Keratinocyte (primary cell): ENCODE measurements at regions not wholly inside any gene's neighbourhood (a gene's known extent, or its start where the extent isn't known, plus 50 kb on each side); places are given as distances from the start of the nearest gene placed in this dataset.

Source experiments
- DNase-seq: peaks from one replicate; pipeline ENCODE4 v3.0.0-alpha.2; 2011; ENCODE audit warnings: low read depth, missing footprints, low spot score
- FAIRE-seq: peaks from 2 replicates; lab custom pipeline; 2011; peaks lifted over from hg19 to GRCh38; lab: Jason Lieb, UNC
- H2AFZ ChIP-seq: 2 replicates; pipeline ENCODE4 v1.6.0; 2012; ENCODE audit warnings: low read length, control low read depth, inconsistent platforms; ENCODE audit not compliant: control insufficient read depth
- H3K27ac ChIP-seq: 2 replicates; pipeline ENCODE4 v1.5.1; 2011; ENCODE audit warnings: low read length; ENCODE audit not compliant: control insufficient read depth, insufficient read depth
- H3K27me3 ChIP-seq: 3 replicates; pipeline ENCODE4 v1.6.0; 2011; ENCODE audit warnings: low read length; ENCODE audit not compliant: control insufficient read depth, insufficient read depth; ENCODE audit errors: extremely low read depth
- H3K36me3 ChIP-seq, 2 experiments: 2 replicates in 1 of 2; 3 replicates in 1 of 2; pipeline ENCODE4 v1.5.1; 2011; ENCODE audit warnings: low read length in 2 of 2, mild to moderate bottlenecking in 1 of 2; ENCODE audit not compliant: control insufficient read depth in 2 of 2, insufficient read depth in 2 of 2; ENCODE audit errors: extremely low read depth in 1 of 2
- H3K4me1 ChIP-seq: 3 replicates; pipeline ENCODE4 v1.5.1; 2011; ENCODE audit warnings: low read length; ENCODE audit not compliant: control insufficient read depth, insufficient read depth; ENCODE audit errors: extremely low read depth
- H3K4me2 ChIP-seq: 3 replicates; pipeline ENCODE4 v1.6.0; 2011; ENCODE audit warnings: low read depth, low read length; ENCODE audit not compliant: control insufficient read depth, insufficient read depth; ENCODE audit errors: extremely low read depth
- H3K4me3 ChIP-seq, 3 experiments: fragments of 200-600 bp in 1 of 3; sonication (generic) in 1 of 3; 2 replicates in 2 of 3; 3 replicates in 1 of 3; pipeline ENCODE4 v1.5.1; 2011 to 2016; ENCODE audit warnings: low read length in 3 of 3, mild to moderate bottlenecking in 3 of 3, control low read depth in 2 of 3, inconsistent platforms in 1 of 3, low read depth in 1 of 3, mixed read lengths in 1 of 3, mixed run types in 1 of 3, moderate library complexity in 1 of 3; ENCODE audit not compliant: control insufficient read depth in 2 of 3, insufficient read depth in 2 of 3; ENCODE audit errors: extremely low read depth in 1 of 3
- H3K79me2 ChIP-seq: 2 replicates; pipeline ENCODE4 v1.6.0; 2012; ENCODE audit warnings: low read length; ENCODE audit not compliant: control insufficient read depth, insufficient read depth
- H3K9ac ChIP-seq: 3 replicates; pipeline ENCODE4 v1.6.0; 2011; ENCODE audit warnings: low read length; ENCODE audit not compliant: control insufficient read depth, insufficient read depth; ENCODE audit errors: extremely low read depth
- H3K9me1 ChIP-seq: 3 replicates; pipeline ENCODE4 v1.6.0; 2011; ENCODE audit warnings: low read length; ENCODE audit not compliant: control insufficient read depth, insufficient read depth; ENCODE audit errors: extremely low read depth
- H3K9me3 ChIP-seq: 2 replicates; pipeline ENCODE4 v1.5.1; 2012; ENCODE audit warnings: low read depth, low read length; ENCODE audit not compliant: control insufficient read depth
- H4K20me1 ChIP-seq: 3 replicates; pipeline ENCODE4 v1.6.0; 2011; ENCODE audit warnings: low read length; ENCODE audit not compliant: control insufficient read depth, insufficient read depth; ENCODE audit errors: extremely low read depth
- EZH2 ChIP-seq: IDR thresholded peaks from one replicate; pipeline ENCODE4 v1.6.1; 2012; ENCODE audit warnings: inconsistent platforms, mild to moderate bottlenecking, low read length, moderate library complexity
- dilution Hi-C: fragments of 300-500 bp; cut with MboI; formaldehyde crosslinking; loops from one replicate; pipeline ENCODE4 v1.7.0; 2020; ENCODE audit warnings: low sequenced_read_pairs; ENCODE audit not compliant: extremely low pct_ligation_motif_present
- TF ChIP-seq, protein P1 (sequence below), 3 experiments: IDR thresholded peaks in 1 of 3; conservative IDR thresholded peaks in 1 of 3; optimal IDR thresholded peaks in 1 of 3; 2 replicates in 2 of 3; 3 replicates in 1 of 3; pipeline versions ENCODE3 to v1.5.1; 2011; ENCODE audit warnings: low read length in 3 of 3, mild to moderate bottlenecking in 3 of 3, moderate library complexity in 2 of 3, control low read depth in 1 of 3, inconsistent platforms in 1 of 3; ENCODE audit not compliant: insufficient read depth in 2 of 3; ENCODE audit errors: extremely low read depth in 1 of 3

DNA sequence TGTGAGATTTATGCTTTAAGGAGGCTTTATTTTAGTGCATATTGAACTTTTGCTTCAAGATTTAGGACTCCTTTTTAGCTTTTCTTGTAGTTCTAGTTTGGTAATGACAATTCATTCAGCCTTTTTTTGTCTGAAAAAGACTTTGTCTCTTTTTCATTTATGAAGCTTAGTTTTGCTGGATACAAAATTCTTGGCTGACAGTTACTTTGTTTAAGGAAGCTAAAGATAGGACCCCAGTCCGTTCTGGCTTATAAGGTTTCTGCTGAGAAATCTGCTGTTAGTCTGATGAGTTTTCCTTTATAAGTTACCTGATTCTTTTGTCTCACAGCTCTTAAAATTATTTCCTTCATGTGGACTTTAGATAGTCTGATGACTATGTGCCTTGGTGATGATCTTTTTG lies 142.8 kb upstream of the B3GAT2 start:
- no peak overlapping the region for H2AFZ ChIP-seq
- no peaks in the 10 kb centered on the region for H3K79me2 ChIP-seq
- H3K4me2 ChIP-seq = no peak overlapping the region
- no peak overlapping the region for H3K9ac ChIP-seq
- no peak for TF ChIP-seq EZH2
- TF ChIP-seq, protein P1, sequence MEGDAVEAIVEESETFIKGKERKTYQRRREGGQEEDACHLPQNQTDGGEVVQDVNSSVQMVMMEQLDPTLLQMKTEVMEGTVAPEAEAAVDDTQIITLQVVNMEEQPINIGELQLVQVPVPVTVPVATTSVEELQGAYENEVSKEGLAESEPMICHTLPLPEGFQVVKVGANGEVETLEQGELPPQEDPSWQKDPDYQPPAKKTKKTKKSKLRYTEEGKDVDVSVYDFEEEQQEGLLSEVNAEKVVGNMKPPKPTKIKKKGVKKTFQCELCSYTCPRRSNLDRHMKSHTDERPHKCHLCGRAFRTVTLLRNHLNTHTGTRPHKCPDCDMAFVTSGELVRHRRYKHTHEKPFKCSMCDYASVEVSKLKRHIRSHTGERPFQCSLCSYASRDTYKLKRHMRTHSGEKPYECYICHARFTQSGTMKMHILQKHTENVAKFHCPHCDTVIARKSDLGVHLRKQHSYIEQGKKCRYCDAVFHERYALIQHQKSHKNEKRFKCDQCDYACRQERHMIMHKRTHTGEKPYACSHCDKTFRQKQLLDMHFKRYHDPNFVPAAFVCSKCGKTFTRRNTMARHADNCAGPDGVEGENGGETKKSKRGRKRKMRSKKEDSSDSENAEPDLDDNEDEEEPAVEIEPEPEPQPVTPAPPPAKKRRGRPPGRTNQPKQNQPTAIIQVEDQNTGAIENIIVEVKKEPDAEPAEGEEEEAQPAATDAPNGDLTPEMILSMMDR (optimal IDR thresholded peaks at IDR 0.05 in 1 of 3, IDR thresholded peaks at IDR 0.05 in 1 of 3, conservative IDR thresholded peaks at IDR 0.05 in 1 of 3; ENCODE audit: extremely low read depth in 1 of 3, insufficient read depth in 2 of 3, low read length in 3 of 3) = no peak
- DNase-seq (no peak), FAIRE-seq (no peak)
- H3K9me3 ChIP-seq = no peaks in the 10 kb centered on the region
- dilution Hi-C loops = no loop called here
- H4K20me1 ChIP-seq = no peaks in the 10 kb centered on the region
- H3K4me1 ChIP-seq = no peaks in the 10 kb centered on the region
- peaks cover 8% of the 10 kb centered on the region for H3K27me3 ChIP-seq
- no peaks in the 10 kb centered on the region for H3K36me3 ChIP-seq
- H3K9me1 ChIP-seq = no peaks in the 10 kb centered on the region
- H3K4me3 ChIP-seq = no peak overlapping the region
- no peak overlapping the region for H3K27ac ChIP-seq

DNA sequence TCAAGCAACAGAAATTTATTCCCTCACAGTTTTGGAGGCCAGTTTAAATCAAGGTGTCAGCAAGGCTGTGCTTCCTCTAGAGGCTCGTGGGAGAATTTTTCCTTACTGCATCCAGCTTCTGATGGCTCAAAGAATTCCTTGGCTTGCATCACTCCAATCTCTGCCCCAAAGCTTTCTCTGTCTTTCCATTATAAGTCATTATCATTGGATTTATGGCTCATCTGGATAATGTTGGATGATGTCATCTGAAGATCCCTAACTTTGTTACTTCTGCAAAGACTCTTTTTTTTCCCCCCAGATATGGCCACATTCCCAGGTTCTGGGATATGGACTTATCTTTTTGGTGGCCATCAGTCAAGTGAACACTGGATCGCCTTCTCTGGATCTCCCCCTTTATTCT lies 146.3 kb upstream of the B3GAT2 start:
- H3K27ac ChIP-seq = no peak overlapping the region
- H2AFZ ChIP-seq = no peak overlapping the region
- no peak for DNase-seq
- no peaks in the 10 kb centered on the region for H3K79me2 ChIP-seq
- peaks cover 22% of the 10 kb centered on the region for H3K27me3 ChIP-seq
- TF ChIP-seq EZH2 = no peak
- TF ChIP-seq, protein P1 (optimal IDR thresholded peaks at IDR 0.05 in 1 of 3, IDR thresholded peaks at IDR 0.05 in 1 of 3, conservative IDR thresholded peaks at IDR 0.05 in 1 of 3; ENCODE audit: extremely low read depth in 1 of 3, insufficient read depth in 2 of 3, low read length in 3 of 3) = no peak
- no peaks in the 10 kb centered on the region for H3K36me3 ChIP-seq
- dilution Hi-C loops = no loop called here
- H3K4me1 ChIP-seq = no peaks in the 10 kb centered on the region
- no peaks in the 10 kb centered on the region for H3K9me1 ChIP-seq
- no peak overlapping the region for H3K4me3 ChIP-seq
- H3K9ac ChIP-seq = no peak overlapping the region
- H3K4me2 ChIP-seq = no peak overlapping the region
- no peaks in the 10 kb centered on the region for H4K20me1 ChIP-seq
- no peak for FAIRE-seq
- no peaks in the 10 kb centered on the region for H3K9me3 ChIP-seq
